ENCODE measurements at regions not wholly inside any gene's neighbourhood (a gene's known extent, or its start where the extent isn't known, plus 50 kb on each side); places are given as distances from the start of the nearest gene placed in this dataset.
"Not testable (repeated sequence)": the region's sequence is repeated elsewhere in the genome, so short reads cannot be mapped to it uniquely, and the experiment has no call there.

DNA sequence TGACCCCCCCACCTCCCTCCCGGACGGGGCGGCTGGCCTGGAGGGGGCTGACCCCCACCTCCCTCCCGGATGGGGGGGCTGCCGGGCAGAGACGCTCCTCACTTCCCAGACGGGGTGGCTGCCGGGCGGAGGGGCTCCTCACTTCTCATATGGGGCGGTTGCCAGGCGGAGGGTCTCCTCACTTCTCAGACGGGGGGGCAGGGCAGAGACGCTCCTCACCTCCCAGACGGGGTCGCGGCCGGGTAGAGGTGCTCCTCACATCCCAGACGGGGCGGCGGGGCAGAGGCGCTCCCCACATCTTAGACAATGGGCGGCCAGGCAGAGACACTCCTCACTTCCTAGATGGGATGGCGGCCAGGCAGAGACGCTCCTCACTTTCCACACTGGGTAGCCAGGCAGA lies 251.9 kb upstream of the PTBP2 start:
- in situ Hi-C loops (cut with MboI; ENCODE audit: low sequenced_read_pairs): not testable (repeated sequence)

DNA sequence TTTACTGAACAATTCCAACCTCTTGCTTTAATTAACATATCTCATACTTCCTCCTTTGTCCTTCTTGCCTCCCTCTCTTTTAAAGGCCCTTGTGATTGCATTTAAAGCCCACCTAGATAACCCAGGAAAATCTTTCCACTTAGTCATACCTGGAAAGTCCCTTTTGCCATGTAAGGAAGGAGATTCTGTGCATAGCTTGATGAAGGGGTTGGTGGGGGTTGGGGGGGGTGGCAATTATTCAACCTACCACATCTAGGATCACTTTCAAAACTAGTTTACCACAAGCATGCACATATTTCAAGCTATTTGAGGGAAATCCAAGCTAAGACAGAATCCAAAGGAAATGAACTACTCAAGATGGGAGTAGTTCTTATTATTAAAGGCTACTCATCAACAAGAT lies 249.1 kb upstream of the PTBP2 start:
- in situ Hi-C loops (cut with MboI; ENCODE audit: low sequenced_read_pairs): no loop called here

DNA sequence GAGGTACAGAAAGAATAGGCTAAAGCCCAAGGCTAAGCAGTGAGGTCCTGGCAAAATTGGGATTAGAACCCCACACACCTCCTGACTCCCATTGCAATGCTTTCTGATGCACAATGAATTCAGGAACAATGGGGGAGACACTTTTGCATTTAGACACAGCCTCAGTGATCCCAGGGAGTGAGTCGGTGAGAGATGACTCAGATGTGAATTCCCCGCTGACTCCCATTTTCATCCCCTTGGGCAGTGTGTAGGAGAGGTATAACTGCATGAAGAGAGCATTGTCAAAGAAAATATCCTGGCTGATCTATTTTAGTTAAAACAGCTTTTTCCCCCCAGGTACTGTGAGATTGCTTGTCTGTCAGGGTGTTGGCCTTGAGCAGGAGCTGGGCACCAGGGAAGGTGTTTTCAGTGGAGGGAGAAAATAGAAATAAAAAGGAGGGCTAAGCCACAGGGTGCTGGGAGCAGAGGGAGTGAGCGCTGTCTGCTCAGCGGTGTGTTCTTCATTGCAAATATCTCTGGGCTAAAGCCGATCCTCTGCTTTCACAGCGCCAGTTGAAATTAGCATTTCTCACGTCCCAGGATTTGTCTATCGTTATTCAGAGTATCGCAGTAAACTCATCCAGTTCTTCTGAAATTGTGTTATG lies 247.7 kb upstream of the PTBP2 start:
- in situ Hi-C loops (cut with MboI; ENCODE audit: low sequenced_read_pairs): no loop called here

GRCh38 chr1:96474985-96475743 lies 246.4 kb upstream of the PTBP2 start:
- in situ Hi-C loops (cut with MboI; ENCODE audit: low sequenced_read_pairs): no loop called here

DNA sequence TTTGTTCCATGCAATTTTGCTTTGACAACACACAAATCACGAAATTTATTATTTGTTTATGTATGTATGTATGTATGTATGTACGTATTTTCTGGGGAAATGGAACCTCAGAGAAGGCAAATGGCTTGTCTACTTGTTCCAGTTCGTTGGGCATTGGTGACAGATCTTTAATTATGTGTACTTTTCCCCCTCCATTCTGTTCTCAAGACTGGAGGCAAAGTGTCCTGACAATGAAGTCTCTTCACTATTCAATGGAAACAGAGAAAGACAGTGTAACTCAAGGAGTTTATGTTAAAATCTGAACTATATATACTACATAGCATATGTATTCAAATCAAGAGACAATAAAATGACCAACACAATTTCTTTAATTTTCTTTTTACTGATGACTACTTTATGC lies 245.7 kb upstream of the PTBP2 start:
- in situ Hi-C loops (cut with MboI; ENCODE audit: low sequenced_read_pairs): no loop called here

GRCh38 chr1:96478228-96478627 lies 243.4 kb upstream of the PTBP2 start:
- in situ Hi-C loops (cut with MboI; ENCODE audit: low sequenced_read_pairs): no loop called here

GRCh38 chr1:96481409-96481808 lies 240.2 kb upstream of the PTBP2 start:
- in situ Hi-C loops (cut with MboI; ENCODE audit: low sequenced_read_pairs): no loop called here

DNA sequence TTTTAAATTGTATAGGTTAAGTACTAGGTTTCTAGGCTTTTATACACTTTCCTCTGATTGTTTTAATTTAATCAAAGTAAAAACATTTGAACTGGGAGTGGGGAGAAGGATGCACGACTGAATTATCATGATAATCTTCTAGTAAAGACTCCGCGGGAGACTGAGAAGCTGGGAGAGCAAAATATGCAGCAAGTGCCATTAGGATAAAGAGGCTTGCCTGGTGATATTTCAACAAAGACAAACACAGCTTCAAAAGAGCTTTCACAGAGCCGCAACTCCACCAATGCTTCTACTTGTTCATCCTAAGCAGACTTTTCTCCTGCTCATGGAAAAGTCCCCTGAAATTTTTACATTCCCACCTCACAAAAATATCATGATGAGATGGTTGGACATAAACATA lies 239.0 kb upstream of the PTBP2 start:
- in situ Hi-C loops (cut with MboI; ENCODE audit: low sequenced_read_pairs): no loop called here

GRCh38 chr1:96487394-96487793 lies 234.2 kb upstream of the PTBP2 start:
- in situ Hi-C loops (cut with MboI; ENCODE audit: low sequenced_read_pairs): no loop called here

DNA sequence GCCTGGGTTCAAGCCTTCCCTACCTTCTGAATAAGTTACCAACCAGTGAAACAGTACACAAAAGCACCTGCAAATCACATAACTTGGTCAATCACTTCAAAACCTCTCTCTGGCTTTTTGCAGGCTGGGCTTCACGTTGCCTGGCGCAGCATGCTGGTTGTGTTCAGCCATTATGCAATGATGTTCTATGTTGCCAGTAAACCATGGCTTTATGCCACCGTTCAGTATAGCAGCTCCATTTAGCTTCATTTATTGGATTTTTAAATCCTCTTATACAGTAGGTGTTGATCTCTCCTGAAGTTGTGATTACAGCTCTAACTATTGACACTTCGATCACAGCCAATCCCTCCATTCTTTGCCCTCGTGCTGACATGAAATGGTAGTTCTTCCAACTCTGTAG lies 233.6 kb upstream of the PTBP2 start:
- in situ Hi-C loops (cut with MboI; ENCODE audit: low sequenced_read_pairs): no loop called here

DNA sequence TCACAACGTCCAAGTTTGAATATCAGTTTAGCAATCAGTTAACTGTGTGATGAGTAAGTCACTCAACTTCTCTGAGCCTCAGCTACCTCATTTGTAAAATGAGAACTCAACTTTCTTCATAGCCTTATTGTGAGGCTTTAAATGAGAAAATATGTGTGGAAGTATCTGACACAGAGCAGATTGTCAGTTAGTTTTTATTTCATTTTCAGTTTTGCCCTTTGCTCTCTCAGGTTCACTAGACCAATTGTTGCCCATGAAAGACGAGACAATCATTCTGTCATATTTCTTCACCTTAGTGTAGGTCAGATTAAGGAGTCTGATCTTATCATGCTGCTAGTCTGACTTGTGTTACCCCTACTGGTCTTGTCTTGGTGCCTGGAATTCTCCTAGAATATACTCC lies 232.8 kb upstream of the PTBP2 start:
- in situ Hi-C loops (cut with MboI; ENCODE audit: low sequenced_read_pairs): no loop called here

GRCh38 chr1:96492236-96492635 lies 229.3 kb upstream of the PTBP2 start:
- in situ Hi-C loops (cut with MboI; ENCODE audit: low sequenced_read_pairs): no loop called here

- in situ Hi-C loops (cut with MboI; ENCODE audit: low sequenced_read_pairs): no loop called here
Measured at GRCh38 chr1:96498744-96499340, 222.7 kb upstream of the PTBP2 start.

DNA sequence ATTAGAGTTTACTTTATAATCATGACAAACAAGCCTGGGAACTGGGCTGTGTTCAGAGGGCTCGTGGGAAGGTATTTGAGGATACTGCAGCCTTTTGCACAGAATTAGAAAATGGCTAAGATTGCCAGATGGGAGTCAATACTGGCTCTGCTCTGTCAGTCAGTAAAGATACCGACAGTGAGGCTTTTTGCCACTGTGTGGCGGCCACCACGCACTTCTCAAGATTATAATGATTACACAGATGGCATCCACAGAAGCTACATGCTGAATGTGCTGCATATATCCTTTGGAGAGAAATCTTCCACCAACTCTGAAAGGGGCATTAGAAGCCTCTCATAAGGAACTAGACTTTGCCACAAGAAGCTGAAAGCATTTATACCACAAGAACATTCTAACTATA lies 213.4 kb upstream of the PTBP2 start:
- in situ Hi-C loops (cut with MboI; ENCODE audit: low sequenced_read_pairs): no loop called here

DNA sequence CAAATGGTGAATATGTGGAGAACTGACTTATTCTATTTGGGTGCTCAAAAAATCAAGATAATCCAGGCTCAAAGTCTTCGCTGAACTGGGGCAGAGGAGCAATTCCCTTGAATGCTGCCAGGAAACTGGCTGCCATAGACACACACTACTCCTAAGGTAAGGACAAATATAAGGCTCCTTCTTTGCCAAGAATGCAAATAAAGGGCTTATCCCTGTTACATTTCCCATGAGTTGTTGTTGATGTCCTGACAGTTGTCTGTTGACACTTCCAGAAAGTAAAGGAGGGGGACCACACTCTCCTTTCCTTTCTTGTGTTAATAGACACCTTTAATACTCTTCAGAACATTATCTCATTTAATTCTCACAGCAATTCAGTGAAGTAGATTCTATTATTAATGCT lies 212.2 kb upstream of the PTBP2 start:
- in situ Hi-C loops (cut with MboI; ENCODE audit: low sequenced_read_pairs): no loop called here

- in situ Hi-C loops (cut with MboI; ENCODE audit: low sequenced_read_pairs): no loop called here
Measured at GRCh38 chr1:96509951-96510350, 211.6 kb upstream of the PTBP2 start.

DNA sequence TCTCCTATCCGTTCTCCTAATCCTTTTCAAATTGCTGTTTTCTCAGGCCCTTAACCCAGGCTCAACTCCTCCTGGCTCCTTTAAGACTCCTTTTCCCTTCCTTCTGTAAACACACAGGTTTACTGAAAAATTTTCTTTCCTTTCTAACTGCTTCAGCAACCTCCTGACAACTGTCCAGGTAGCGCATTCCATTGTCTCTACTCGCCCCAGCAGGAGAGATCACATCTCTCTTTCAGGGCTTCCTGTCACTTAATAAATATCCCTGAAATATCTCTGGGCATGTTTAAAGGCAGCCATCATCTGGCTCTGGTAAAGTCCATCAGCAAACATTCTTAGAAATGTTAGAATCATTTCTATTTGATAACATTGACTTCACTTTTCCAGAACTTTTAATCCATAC lies 211.2 kb upstream of the PTBP2 start:
- in situ Hi-C loops (cut with MboI; ENCODE audit: low sequenced_read_pairs): no loop called here

- in situ Hi-C loops (cut with MboI; ENCODE audit: low sequenced_read_pairs): no loop called here
Measured at GRCh38 chr1:96510911-96511310, 210.7 kb upstream of the PTBP2 start.

DNA sequence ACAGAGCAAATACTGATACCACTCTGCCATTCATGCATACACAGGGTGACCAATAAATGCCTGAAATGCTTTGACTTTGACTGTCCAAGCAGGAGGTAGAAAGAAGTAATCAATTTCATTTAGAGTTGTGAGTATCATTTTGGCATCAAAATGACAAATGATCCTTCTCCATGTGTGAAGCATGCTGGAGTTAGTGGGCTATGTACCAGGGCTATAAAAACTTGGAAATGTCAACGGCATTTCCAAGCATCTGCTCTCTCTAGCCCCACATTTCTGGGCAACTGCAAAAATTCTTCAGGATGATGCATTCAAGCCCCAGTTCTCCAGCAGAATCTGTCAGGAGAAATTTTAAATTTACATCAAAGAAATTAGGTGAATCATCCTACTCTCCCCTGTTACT lies 208.4 kb upstream of the PTBP2 start:
- in situ Hi-C loops (cut with MboI; ENCODE audit: low sequenced_read_pairs): no loop called here

GRCh38 chr1:96515430-96515829 lies 206.2 kb upstream of the PTBP2 start:
- in situ Hi-C loops (cut with MboI; ENCODE audit: low sequenced_read_pairs): no loop called here

DNA sequence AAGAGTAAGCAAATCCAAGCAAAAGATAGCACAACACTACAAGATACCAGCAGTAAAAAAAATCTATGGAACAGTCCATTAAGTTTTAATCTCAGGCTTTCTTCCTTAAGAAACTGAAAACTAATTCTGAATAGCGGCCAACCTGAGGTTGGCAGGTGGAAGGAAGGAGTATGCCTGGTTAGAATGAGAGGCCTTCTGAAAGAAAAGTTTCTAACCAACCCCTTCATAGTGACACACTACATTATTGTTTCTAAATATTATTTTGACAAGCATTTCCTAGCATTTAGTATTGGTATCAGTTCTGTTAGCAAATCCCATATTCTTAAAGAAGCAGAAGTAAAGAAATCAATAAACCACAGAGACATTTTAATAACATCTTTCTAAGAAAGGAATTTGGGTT lies 205.7 kb upstream of the PTBP2 start:
- in situ Hi-C loops (cut with MboI; ENCODE audit: low sequenced_read_pairs): no loop called here

DNA sequence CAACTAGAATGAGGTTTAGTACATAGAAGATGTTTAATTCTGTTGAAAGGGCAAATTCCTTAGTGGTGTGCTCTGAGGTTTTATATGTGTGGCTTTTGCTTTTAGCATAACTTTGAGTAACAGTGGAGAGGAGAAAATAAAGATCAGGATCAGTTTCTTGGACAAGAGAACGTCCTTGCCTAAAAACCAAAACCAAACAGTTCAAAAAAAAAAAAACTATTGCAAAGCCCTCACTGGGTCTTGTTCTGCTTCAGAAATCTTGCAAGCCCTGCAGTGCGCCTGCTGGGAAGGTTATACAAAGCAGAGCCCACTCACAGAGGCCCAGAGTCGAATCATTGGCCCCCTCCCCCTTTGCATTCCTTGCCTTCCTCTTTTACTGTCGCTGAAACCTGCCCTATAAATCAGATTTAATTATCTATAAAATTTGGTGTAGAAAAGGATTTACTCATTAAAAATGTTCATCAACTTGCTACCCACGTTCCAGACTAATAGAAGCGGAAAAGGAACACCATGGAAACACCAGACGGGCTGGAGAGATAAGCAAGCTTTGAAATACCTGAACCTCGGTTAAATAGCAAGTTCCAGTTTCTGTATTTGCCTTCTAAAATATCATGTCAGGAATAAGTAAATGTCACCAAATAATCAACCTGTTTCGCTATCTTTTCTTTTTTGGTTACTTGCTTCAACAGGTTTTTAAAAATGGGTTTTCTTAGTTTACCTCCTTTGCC lies 201.6 kb upstream of the PTBP2 start:
- in situ Hi-C loops (cut with MboI; ENCODE audit: low sequenced_read_pairs): no loop called here
